NCI-H1105 (cell line): ENCODE measurements at regions not wholly inside any gene's neighbourhood (a gene's known extent, or its start where the extent isn't known, plus 50 kb on each side); places are given as distances from the start of the nearest gene placed in this dataset.

Experiments used
- DNase-seq: peaks from one replicate; lab custom pipeline; 2025; lab: John Stamatoyannopoulos, UW

- no peak for DNase-seq
These were observed 55.6 kb downstream of the ZNF281 start for GRCh38 chr1:200354243-200354642.

- no peak for DNase-seq
These were observed 56.6 kb downstream of the ZNF281 start for GRCh38 chr1:200353232-200353631.

- DNase-seq: no peak
These were observed 57.8 kb downstream of the ZNF281 start for GRCh38 chr1:200351826-200352549.

GRCh38 chr1:200351425-200351824 is 58.4 kb downstream of the ZNF281 start:
- no peak for DNase-seq

GRCh38 chr1:200346700-200347099 is 63.1 kb downstream of the ZNF281 start:
- no peak for DNase-seq

- no peak for DNase-seq
These were observed 64.3 kb downstream of the ZNF281 start for GRCh38 chr1:200345520-200345919.

- DNase-seq: no peak
These were observed 66.0 kb downstream of the ZNF281 start for GRCh38 chr1:200343874-200344273.

- DNase-seq: no peak
These were observed 67.1 kb downstream of the ZNF281 start for GRCh38 chr1:200342511-200343311.

- DNase-seq: no peak
These were observed 71.4 kb downstream of the ZNF281 start for GRCh38 chr1:200338451-200338850.

GRCh38 chr1:200337831-200338230 is 72.0 kb downstream of the ZNF281 start:
- no peak for DNase-seq

- no peak for DNase-seq
These were observed 72.4 kb downstream of the ZNF281 start for GRCh38 chr1:200337410-200337809.

- no peak for DNase-seq
These were observed 72.9 kb downstream of the ZNF281 start for GRCh38 chr1:200336901-200337391.

- no peak for DNase-seq
These were observed 73.6 kb downstream of the ZNF281 start for GRCh38 chr1:200336101-200336845.

- DNase-seq: no peak
These were observed 75.1 kb downstream of the ZNF281 start for GRCh38 chr1:200334661-200335256.

GRCh38 chr1:200333329-200333728 is 76.5 kb downstream of the ZNF281 start:
- no peak for DNase-seq

GRCh38 chr1:200332716-200333115 is 77.1 kb downstream of the ZNF281 start:
- no peak for DNase-seq

GRCh38 chr1:200330741-200331428 is 79.0 kb downstream of the ZNF281 start:
- no peak for DNase-seq

GRCh38 chr1:200329208-200329882 is 80.5 kb downstream of the ZNF281 start:
- no peak for DNase-seq

GRCh38 chr1:200328379-200328778 is 81.5 kb downstream of the ZNF281 start:
- no peak for DNase-seq

GRCh38 chr1:200323856-200324400 is 85.9 kb downstream of the ZNF281 start:
- no peak for DNase-seq

GRCh38 chr1:200319148-200319547 is 90.7 kb downstream of the ZNF281 start:
- DNase-seq: no peak
